NCI-H1694 (cell line): ENCODE measurements at regions not wholly inside any gene's neighbourhood (a gene's known extent, or its start where the extent isn't known, plus 50 kb on each side); places are given as distances from the start of the nearest gene placed in this dataset.
A peak's percentile ranks its signal among the peaks of the same experiment; 100 is the strongest.

Source experiments
- DNase-seq: peaks from one replicate; lab custom pipeline; 2025; lab: John Stamatoyannopoulos, UW

GRCh38 chr1:173400387-173400995 lies 76.6 kb upstream of the PRDX6 start:
- no peak for DNase-seq

- DNase-seq = no peak
Measured at GRCh38 chr1:173403996-173404395, 73.1 kb upstream of the PRDX6 start.

- DNase-seq = no peak
Measured at GRCh38 chr1:173405281-173405680, 71.9 kb upstream of the PRDX6 start.

- no peak for DNase-seq
Measured at GRCh38 chr1:173405834-173406233, 71.3 kb upstream of the PRDX6 start.

- DNase-seq = no peak
Measured at GRCh38 chr1:173406783-173407230, 70.3 kb upstream of the PRDX6 start.

DNA sequence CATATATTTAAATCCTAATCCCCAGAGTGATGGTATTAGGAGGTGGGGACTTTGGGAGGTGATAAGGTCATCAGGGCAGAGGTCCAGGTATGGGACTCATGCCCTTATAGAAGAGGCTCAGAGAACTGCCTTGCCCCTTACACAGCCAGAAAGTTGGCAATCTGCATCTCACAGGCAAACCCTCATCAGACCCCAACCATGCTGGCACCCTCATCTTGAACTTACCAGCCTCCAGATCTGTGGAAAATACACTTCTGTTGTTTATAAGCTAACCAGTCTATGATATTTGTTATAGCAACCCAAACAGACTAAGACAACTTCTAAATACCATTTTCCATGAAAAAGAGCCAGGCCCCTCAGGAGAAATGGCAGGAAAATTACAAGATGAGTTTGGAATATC lies 69.3 kb upstream of the PRDX6 start:
- DNase-seq = no peak

DNA sequence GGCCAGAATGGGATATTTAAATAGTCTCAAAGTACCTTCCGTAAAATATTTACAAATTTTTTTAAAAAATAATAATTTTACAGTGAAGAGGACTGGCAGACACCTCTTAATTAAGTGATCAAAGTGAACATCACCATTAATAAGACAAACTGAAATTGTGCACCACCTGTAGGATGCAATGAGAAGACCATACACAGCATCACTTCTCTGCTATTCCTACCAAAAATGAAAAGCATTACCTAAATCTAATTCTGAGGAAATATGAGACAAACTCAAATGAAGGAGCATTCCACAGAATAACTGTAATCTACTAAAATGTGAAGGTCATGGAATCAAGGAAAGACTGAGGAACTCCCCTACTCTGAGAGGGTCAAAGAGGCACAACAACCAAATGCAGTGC lies 68.2 kb upstream of the PRDX6 start:
- DNase-seq = no peak

GRCh38 chr1:173409613-173410012 lies 67.5 kb upstream of the PRDX6 start:
- no peak for DNase-seq

- DNase-seq = no peak
Measured at GRCh38 chr1:173410133-173410793, 66.9 kb upstream of the PRDX6 start.

- no peak for DNase-seq
Measured at GRCh38 chr1:173410794-173411236, 66.3 kb upstream of the PRDX6 start.

DNA sequence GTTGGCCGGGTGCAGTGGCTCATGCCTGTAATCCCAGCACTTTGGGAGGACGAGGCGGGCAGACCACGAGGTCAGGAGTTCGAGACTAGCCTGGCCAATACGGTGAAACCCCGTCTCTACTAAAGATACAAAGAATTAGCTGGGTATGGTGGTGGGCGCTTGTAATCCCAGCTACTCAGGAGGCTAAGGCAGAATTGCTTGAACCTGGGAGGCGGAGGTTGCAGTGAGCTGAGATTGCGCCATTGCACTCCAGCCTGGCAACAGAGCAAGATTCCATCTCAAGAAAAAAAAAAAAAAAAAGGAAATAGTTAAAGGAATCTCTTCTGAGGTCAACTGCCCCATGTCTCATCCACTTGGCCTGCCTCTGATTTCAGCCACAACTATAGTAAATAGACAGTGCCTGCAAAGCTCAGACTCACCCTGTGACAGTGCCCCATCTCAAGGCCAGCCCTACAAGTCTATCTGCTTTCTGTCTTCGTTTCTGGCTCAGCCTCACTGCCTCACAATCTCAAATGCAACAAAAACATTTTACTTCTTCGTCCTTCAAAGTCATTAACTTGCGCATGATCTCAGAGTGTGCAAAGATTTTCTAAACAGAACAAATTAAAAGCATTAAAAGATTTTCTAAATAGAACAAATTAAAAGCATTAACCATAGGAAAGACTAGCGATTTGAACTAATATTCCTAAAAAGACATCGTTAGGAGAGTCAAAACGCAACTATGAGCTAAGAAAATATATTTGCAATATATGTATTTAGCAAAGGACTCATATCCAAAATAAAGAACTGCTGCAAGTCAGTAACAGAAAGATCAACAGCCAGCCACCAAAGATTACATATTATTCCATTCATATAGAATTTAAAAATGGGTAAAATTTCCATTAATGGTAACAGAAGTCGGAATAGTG lies 65.0 kb upstream of the PRDX6 start:
- no peak for DNase-seq

- no peak for DNase-seq
Measured at GRCh38 chr1:173413271-173413707, 63.8 kb upstream of the PRDX6 start.

DNA sequence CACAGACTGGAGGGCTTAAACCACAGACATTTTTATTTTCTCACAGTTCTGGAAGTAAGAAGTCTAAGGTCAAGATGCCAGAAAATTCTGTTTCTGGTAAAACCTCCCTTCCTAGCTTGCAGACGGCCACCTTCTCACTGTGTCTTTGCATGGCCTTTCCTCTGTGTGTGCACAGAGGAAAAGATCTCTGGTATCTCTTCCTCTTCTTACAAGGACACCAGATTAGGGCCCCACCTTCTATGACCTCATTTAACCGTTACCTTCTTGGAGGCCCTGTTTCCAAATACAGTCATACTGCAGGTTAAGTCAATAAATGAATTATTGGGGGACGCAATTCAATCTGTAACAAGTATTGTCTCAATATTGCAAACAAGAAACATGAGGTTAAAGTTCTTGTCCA lies 63.0 kb upstream of the PRDX6 start:
- no peak for DNase-seq

DNA sequence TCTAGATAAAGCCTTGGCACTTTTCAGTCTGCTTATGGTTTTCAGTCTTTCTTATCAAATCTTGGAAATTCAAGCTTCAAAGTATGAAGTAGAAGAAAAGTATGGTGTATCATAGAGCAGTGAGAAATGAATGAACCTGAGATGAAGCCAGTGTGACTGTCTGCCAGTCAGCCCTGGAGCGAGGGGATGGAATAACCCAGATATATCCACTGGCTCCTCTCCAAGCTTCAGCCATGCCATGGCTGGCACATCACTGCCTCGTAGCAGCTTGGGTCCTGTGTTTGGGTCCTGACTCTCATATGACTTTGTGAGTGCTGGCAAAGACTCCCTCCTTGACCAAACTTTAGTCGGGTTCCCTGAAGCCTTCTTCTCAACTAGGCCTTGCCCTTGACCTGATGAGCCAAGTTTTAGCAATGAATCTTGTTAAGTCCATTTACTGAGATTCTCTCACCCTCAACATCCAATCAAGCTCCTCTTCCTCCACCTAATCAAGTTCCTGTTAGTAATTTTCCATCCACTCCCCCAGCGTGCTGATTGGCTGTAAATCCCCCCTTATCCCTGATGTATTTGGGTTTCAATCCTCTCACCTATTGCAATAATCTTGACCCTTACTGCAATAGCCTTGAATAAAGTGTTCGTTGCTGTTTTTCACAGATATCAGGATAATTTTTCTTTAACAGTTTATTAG lies 62.5 kb upstream of the PRDX6 start:
- no peak for DNase-seq

DNA sequence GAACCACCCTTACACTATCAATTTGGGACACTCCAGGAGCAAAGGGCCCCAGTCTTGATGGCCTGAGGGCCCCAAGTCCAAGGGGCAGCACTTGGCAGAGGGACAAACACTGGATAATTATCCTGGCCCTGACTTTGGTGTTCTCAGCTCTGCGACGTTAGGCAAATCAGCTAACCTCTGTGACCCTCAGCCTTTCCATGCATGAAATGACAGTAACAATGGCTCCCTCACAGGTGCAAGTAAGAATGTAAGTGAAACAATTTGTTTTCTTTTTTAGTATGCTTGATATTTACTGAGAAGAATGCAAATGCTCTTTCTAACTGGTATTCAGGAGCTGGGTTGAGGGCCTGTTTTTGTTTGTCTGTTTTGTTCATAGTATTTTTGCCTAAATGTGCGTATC lies 61.6 kb upstream of the PRDX6 start:
- no peak for DNase-seq

- no peak for DNase-seq
Measured at GRCh38 chr1:173415905-173416450, 61.2 kb upstream of the PRDX6 start.

DNA sequence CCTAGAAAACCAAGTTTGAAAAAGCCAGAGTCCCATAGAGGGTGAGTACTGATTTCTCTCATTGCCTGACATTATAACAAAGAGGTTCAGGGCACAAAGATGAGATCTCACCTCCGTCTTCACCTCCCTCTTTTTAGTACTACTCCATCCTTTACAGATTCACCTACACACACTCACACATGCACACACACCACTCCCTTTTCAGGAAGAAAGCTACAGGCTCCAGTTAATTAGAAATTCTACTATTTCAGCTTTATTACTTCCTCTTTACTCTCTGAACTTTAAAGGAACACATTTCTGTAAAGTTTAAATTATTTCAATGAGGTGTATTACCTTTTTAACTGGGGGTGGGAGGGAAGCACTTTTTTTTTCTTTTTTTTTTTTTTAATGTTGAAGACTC lies 59.6 kb upstream of the PRDX6 start:
- no peak for DNase-seq

- no peak for DNase-seq
Measured at GRCh38 chr1:173418107-173418985, 58.8 kb upstream of the PRDX6 start.

DNA sequence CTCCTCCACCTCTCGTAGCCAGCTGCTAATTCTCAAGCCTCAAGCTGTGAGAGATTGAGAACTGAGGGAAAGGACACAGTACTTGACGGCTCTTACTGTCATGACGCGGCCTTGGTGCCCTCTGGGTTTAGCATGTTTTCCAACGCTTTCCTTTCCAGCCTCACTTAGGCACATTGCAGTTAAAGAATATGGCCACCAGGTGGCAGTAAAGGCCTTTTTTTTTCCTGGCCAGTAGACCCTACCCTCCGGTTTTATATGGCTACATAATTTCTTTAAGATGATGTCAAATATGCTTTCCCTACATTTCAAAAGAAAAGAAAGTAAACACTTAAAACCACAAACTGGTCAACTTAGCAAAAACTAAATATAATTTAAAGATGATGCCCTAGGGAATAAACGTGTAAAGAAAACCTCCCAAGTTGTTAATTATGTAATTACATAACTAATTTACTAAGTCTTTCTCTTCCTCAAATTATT lies 56.8 kb upstream of the PRDX6 start:
- peak; percentile 58 for DNase-seq

DNA sequence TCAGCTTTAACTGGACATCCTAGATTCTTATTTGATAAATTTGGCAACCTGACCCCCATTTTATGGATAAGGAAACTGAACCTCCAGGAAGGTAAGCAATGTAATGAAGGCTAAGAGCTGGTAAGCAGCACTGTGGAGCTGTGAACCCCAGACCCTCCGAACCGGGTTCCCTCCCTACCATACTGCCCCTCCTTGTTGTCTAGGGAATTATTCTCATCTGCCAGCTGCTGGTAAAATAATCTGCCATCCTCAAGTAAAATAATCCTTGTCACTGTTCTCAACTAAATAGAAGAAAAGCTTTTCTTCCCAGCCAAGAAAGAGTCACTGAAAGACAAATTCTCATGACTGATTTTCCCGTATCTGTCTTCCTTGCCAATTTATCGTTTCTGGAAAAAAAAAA lies 55.8 kb upstream of the PRDX6 start:
- no peak for DNase-seq

DNA sequence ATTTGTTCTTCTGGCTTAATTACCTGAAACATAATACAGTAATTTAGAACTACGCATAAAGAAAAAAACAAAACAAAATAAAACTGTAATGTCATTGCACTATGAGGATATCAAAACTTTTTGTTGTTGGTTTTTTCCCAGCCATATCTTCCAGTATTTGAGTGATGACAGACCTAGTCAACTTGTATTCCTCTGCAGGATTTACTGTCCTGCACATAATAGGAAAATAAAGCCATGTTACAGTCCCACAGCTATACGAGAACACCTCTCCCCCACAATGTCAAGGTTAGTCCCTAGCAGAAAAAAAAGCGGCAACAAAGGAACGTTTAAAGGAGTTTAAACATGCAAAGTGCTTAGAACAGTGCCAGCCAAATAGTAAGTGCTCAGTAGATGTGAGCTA lies 55.3 kb upstream of the PRDX6 start:
- DNase-seq = no peak
